Lower lobe of right lung (tissue), 2 donors: ENCODE measurements at regions not wholly inside any gene's neighbourhood (a gene's known extent, or its start where the extent isn't known, plus 50 kb on each side); places are given as distances from the start of the nearest gene placed in this dataset.

Source experiments
- ATAC-seq, 2 donors: fragments of 200-7000 bp; cut with Tn5 transposase; one replicate each; pipeline ENCODE4 v1.9.1; 2020 to 2022; ENCODE audit warnings: mild to moderate bottlenecking in 2 of 2, moderate library complexity in 2 of 2
- DNase-seq: peaks from one replicate; pipeline ENCODE4 v3.0.0-alpha.2; 2020
- H3K27ac ChIP-seq: fragments of 200-600 bp; one replicate; pipeline ENCODE4 v1.8.0; 2022
- H3K27me3 ChIP-seq: fragments of 200-600 bp; one replicate; pipeline ENCODE4 v1.8.0; 2022; ENCODE audit warnings: low read depth
- H3K36me3 ChIP-seq: fragments of 200-600 bp; one replicate; pipeline ENCODE4 v1.8.0; 2022; ENCODE audit warnings: mild to moderate bottlenecking
- H3K4me1 ChIP-seq: fragments of 200-600 bp; one replicate; pipeline ENCODE4 v1.8.0; 2022
- H3K4me3 ChIP-seq: fragments of 200-600 bp; one replicate; pipeline ENCODE4 v1.8.0; 2022; ENCODE audit warnings: mild to moderate bottlenecking
- H3K9me3 ChIP-seq: fragments of 200-600 bp; one replicate; pipeline ENCODE4 v1.8.0; 2022
- CTCF ChIP-seq: fragments of 200-600 bp; IDR thresholded peaks from one replicate; pipeline ENCODE4 v1.8.0; 2022; ENCODE audit warnings: antibody characterized with exemption, mild to moderate bottlenecking
- intact Hi-C: fragments of 100-400 bp; cut with DNase I; formaldehyde crosslinking; loops from one replicate; pipeline ENCODE4 v1.11.0; 2022
- donor health status: DM: no; HTN: yes; CAD: no; lungs with severe emphysema.

GRCh38 chr9:86685556-86685955 is 261.8 kb downstream of the GAS1 start:
- TF ChIP-seq CTCF: no peak
- DNase-seq (no peak), ATAC-seq (no peak)
- H3K9me3 ChIP-seq: no peaks in the 10 kb centered on the region
- intact Hi-C loops: no loop called here
- H3K4me1 ChIP-seq: no peaks in the 10 kb centered on the region
- no peaks in the 10 kb centered on the region for H3K36me3 ChIP-seq
- H3K27ac ChIP-seq: no peak overlapping the region
- no peak overlapping the region for H3K4me3 ChIP-seq
- H3K27me3 ChIP-seq: no peaks in the 10 kb centered on the region

- Histone ChIP-seq H3K27me3 (no peaks in the 10 kb centered on the region), H3K27ac (no peak overlapping the region), H3K4me3 (no peak overlapping the region), H3K36me3 (no peaks in the 10 kb centered on the region), H3K4me1 (no peaks in the 10 kb centered on the region), H3K9me3 (no peaks in the 10 kb centered on the region)
- intact Hi-C loops: no loop called here
- no peak for TF ChIP-seq CTCF
- ATAC-seq (no peak), DNase-seq (no peak)
These were observed 263.2 kb downstream of the GAS1 start for GRCh38 chr9:86684148-86684547.

- Histone ChIP-seq H3K36me3 (no peaks in the 10 kb centered on the region), H3K4me1 (no peaks in the 10 kb centered on the region), H3K4me3 (no peak overlapping the region), H3K27me3 (no peaks in the 10 kb centered on the region), H3K9me3 (no peaks in the 10 kb centered on the region), H3K27ac (no peak overlapping the region)
- DNase-seq (no peak), ATAC-seq (no peak)
- TF ChIP-seq CTCF: no peak
- intact Hi-C loops: no loop called here
These were observed 265.1 kb downstream of the GAS1 start for GRCh38 chr9:86682240-86682639.

GRCh38 chr9:86679909-86680308 is 267.4 kb downstream of the GAS1 start:
- Histone ChIP-seq H3K27ac (no peak overlapping the region), H3K4me3 (no peak overlapping the region), H3K4me1 (no peaks in the 10 kb centered on the region), H3K27me3 (no peaks in the 10 kb centered on the region), H3K9me3 (no peaks in the 10 kb centered on the region), H3K36me3 (no peaks in the 10 kb centered on the region)
- intact Hi-C loops: no loop called here
- ATAC-seq: no peak
- TF ChIP-seq CTCF: no peak
- DNase-seq: no peak

- TF ChIP-seq CTCF: no peak
- Histone ChIP-seq H3K27ac (no peak overlapping the region), H3K4me1 (no peaks in the 10 kb centered on the region), H3K36me3 (no peaks in the 10 kb centered on the region), H3K4me3 (no peak overlapping the region), H3K9me3 (peaks cover 2% of the 10 kb centered on the region), H3K27me3 (no peaks in the 10 kb centered on the region)
- no peak for DNase-seq
- no peak for ATAC-seq
- intact Hi-C loops: no loop called here
These were observed 270.9 kb downstream of the GAS1 start for GRCh38 chr9:86676396-86676795.

- intact Hi-C loops: no loop called here
- Histone ChIP-seq H3K4me3 (no peak overlapping the region), H3K36me3 (no peaks in the 10 kb centered on the region), H3K27me3 (no peaks in the 10 kb centered on the region), H3K4me1 (no peaks in the 10 kb centered on the region), H3K9me3 (peaks cover 5% of the 10 kb centered on the region), H3K27ac (no peak overlapping the region)
- no peak for TF ChIP-seq CTCF
- ATAC-seq (no peak), DNase-seq (no peak)
These were observed 271.5 kb downstream of the GAS1 start for GRCh38 chr9:86675805-86676204.
